Gastrocnemius medialis (tissue), 4 donors: ENCODE measurements at regions not wholly inside any gene's neighbourhood (a gene's known extent, or its start where the extent isn't known, plus 50 kb on each side); places are given as distances from the start of the nearest gene placed in this dataset.

Experiments
- ATAC-seq, 2 donors: fragments of 150-250 bp; one replicate each; pipeline ENCODE4 v1.9.1; 2016
- DNase-seq, 2 donors: peaks; one replicate each; pipeline ENCODE4 v3.0.0-alpha.2; 2019
- H3K27ac ChIP-seq, 4 donors: fragments of 200-600 bp; sonication (generic); 1 replicate in 1 of 4; 2 replicates in 3 of 4; pipeline ENCODE4 v1.5.1; 2016 to 2018; ENCODE audit warnings: mild to moderate bottlenecking in 2 of 4, moderate library complexity in 1 of 4
- H3K27me3 ChIP-seq, 3 donors: fragments of 200-600 bp; sonication (generic) in 2 of 3; 1 replicate in 1 of 3; 2 replicates in 2 of 3; pipeline versions ENCODE4 v1.5.1 to v1.6.0; 2016 to 2019; ENCODE audit warnings: mild to moderate bottlenecking in 1 of 3, moderate library complexity in 1 of 3
- H3K36me3 ChIP-seq, 2 donors: fragments of 200-600 bp; sonication (generic) in 1 of 2; one replicate each; pipeline ENCODE4 v1.5.1; 2017 to 2018
- H3K4me1 ChIP-seq, 2 donors: fragments of 200-600 bp; sonication (generic) in 1 of 2; one replicate each; pipeline ENCODE4 v1.5.1; 2016 to 2017; ENCODE audit warnings: mild to moderate bottlenecking in 2 of 2
- H3K4me3 ChIP-seq, 4 donors: fragments of 200-600 bp; sonication (generic) in 3 of 4; 1 replicate in 1 of 4; 2 replicates in 3 of 4; pipeline ENCODE4 v1.5.1; 2016 to 2019; ENCODE audit warnings: mild to moderate bottlenecking in 2 of 4
- H3K9me3 ChIP-seq, 3 donors: fragments of 200-600 bp; sonication (generic) in 2 of 3; 1 replicate in 1 of 3; 2 replicates in 2 of 3; pipeline ENCODE4 v1.5.1; 2016 to 2019
- CTCF ChIP-seq, 5 experiments: fragments of 450-650 bp in 3 of 5; fragments of 200-600 bp in 2 of 5; sonication (generic) in 2 of 5; IDR thresholded peaks in 4 of 5; conservative IDR thresholded peaks in 1 of 5; 1 replicate in 4 of 5; 2 replicates in 1 of 5; pipeline ENCODE4 v1.5.1; 2016 to 2019; ENCODE audit warnings: antibody characterized with exemption in 5 of 5, mild to moderate bottlenecking in 3 of 5, moderate library complexity in 3 of 5
- POLR2A ChIP-seq, 2 donors: fragments of 450-650 bp; IDR thresholded peaks; one replicate each; pipeline ENCODE4 v1.6.1; 2017; ENCODE audit warnings: antibody characterized with exemption in 2 of 2, mild to moderate bottlenecking in 2 of 2, moderate library complexity in 2 of 2
- in situ Hi-C, 4 donors: fragments of 200-750 bp; cut with MboI; loops; one replicate each; pipeline versions ENCODE4 v1.15.0 to v1.8.0; 2017; ENCODE audit warnings: low sequenced_read_pairs in 4 of 4
- intact Hi-C: fragments of 100-400 bp; cut with DNase I; formaldehyde crosslinking; loops from one replicate; pipeline ENCODE4 v1.15.1; 2023; ENCODE audit warnings: low total_unique reads

- intact Hi-C loops = no loop called here
- DNase-seq = no peak
- Histone ChIP-seq H3K4me1 (no peaks in the 10 kb centered on the region), H3K27ac (no peak overlapping the region), H3K9me3 (no peaks in the 10 kb centered on the region), H3K27me3 (no peaks in the 10 kb centered on the region), H3K4me3 (no peak overlapping the region), H3K36me3 (no peaks in the 10 kb centered on the region)
- in situ Hi-C loops = no loop called here
- ATAC-seq = no peak
- TF ChIP-seq CTCF (IDR thresholded peaks at IDR 0.05 in 4 of 5, conservative IDR thresholded peaks at IDR 0.05 in 1 of 5) (no peak), POLR2A (IDR thresholded peaks at IDR 0.05) (no peak)
Observed at GRCh38 chr20:10724449-10725173, 50.8 kb upstream of the JAG1 start.

- ATAC-seq (no peak), DNase-seq (no peak)
- Histone ChIP-seq H3K4me1 (no peaks in the 10 kb centered on the region), H3K4me3 (no peak overlapping the region), H3K27ac (no peak overlapping the region), H3K36me3 (no peaks in the 10 kb centered on the region), H3K9me3 (no peaks in the 10 kb centered on the region), H3K27me3 (no peaks in the 10 kb centered on the region)
- intact Hi-C loops = no loop called here
- no peak for TF ChIP-seq POLR2A (IDR thresholded peaks at IDR 0.05)
- TF ChIP-seq CTCF (IDR thresholded peaks at IDR 0.05 in 4 of 5, conservative IDR thresholded peaks at IDR 0.05 in 1 of 5) = no peak
- in situ Hi-C loops = no loop called here
Observed at GRCh38 chr20:10728873-10729670, 55.3 kb upstream of the JAG1 start.

- no peaks in the 10 kb centered on the region for H3K36me3 ChIP-seq
- no peak overlapping the region for H3K27ac ChIP-seq
- in situ Hi-C loops (no loop called here), intact Hi-C loops (no loop called here)
- ATAC-seq (no peak), DNase-seq (no peak)
- H3K4me1 ChIP-seq = no peaks in the 10 kb centered on the region
- no peak overlapping the region for H3K4me3 ChIP-seq
- no peaks in the 10 kb centered on the region for H3K9me3 ChIP-seq
- H3K27me3 ChIP-seq = no peaks in the 10 kb centered on the region
- no peak for TF ChIP-seq POLR2A (IDR thresholded peaks at IDR 0.05)
- TF ChIP-seq CTCF (IDR thresholded peaks at IDR 0.05 in 4 of 5, conservative IDR thresholded peaks at IDR 0.05 in 1 of 5) = no peak
Observed at GRCh38 chr20:10729785-10730184, 56.0 kb upstream of the JAG1 start.

GRCh38 chr20:10730629-10731183 is 56.9 kb upstream of the JAG1 start:
- no peaks in the 10 kb centered on the region for H3K4me1 ChIP-seq
- intact Hi-C loops (no loop called here), in situ Hi-C loops (no loop called here)
- no peak for TF ChIP-seq POLR2A (IDR thresholded peaks at IDR 0.05)
- no peak for TF ChIP-seq CTCF (IDR thresholded peaks at IDR 0.05 in 4 of 5, conservative IDR thresholded peaks at IDR 0.05 in 1 of 5)
- ATAC-seq (no peak), DNase-seq (no peak)
- H3K9me3 ChIP-seq = no peaks in the 10 kb centered on the region
- H3K4me3 ChIP-seq = no peak overlapping the region
- H3K27me3 ChIP-seq = no peaks in the 10 kb centered on the region
- H3K36me3 ChIP-seq = no peaks in the 10 kb centered on the region
- no peak overlapping the region for H3K27ac ChIP-seq
